ENCODE measurements at regions not wholly inside any gene's neighbourhood (a gene's known extent, or its start where the extent isn't known, plus 50 kb on each side); places are given as distances from the start of the nearest gene placed in this dataset.

DNA sequence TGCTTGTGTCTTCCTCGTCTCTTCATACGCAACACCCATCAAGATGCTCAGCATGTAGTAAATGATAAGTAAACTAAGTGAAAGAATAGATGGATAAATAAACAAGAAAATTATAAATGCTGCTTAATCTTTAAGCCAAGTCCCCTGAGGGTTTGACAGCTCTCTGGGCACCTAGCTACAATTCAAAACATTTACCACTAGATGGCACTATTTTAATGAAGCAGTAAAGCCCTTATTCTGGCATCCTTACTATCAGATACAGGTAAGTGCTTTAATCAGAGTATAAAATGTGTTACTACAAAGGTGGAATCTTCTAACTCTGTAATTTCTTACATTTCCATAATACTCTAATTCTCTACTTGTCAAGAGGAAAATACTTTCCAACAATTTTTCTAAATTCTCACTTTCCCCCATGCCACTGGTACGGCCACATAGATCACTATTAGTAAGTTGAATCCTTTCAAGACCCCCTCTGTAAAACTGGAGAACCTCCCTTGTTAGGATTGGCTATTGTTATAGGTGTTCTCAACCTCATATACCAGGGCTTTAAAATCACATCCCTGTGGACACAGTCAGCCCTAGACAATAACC, 137.8 kb downstream of the BARHL2 start:
- no peak for TF ChIP-seq POU2F2 (IDR thresholded peaks at IDR 0.05; ENCODE audit: low read depth, low read length)
- TF ChIP-seq SPI1 (IDR thresholded peaks at IDR 0.05; ENCODE audit: low read depth, low read length): no peak
- no peak for TF ChIP-seq TAF1 (IDR thresholded peaks at IDR 0.05; ENCODE audit: low read depth, low read length)
- no peak for TF ChIP-seq POLR2A (IDR thresholded peaks at IDR 0.05; ENCODE audit: low read depth, low read length)
